ENCODE measurements at regions not wholly inside any gene's neighbourhood (a gene's known extent, or its start where the extent isn't known, plus 50 kb on each side); places are given as distances from the start of the nearest gene placed in this dataset.

DNA sequence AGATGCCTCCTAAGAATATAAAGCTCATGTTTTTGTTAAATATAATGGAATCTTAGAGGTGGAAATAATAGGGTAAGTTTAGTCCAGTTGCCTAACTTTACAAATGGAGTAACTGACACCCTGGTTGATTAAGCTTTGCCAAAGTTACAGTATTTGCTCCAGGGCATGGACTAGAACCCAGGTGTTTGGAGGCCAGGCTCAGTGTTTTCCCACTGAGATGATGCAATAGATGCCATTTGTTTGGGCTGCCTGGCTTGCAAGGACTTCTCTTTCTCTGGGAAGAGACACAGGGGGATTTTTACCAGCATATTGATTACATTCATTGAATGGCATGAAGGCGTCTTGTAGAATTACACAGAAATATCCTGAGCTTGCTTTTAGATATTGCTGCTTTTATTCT, 397.8 kb downstream of the SLC4A3 start:
- no peaks in the 10 kb centered on the region for H3K36me3 ChIP-seq (ENCODE audit: insufficient read depth, low read length)
- H3K9ac ChIP-seq (ENCODE audit: low read depth, low read length): no peak overlapping the region
- H3K4me1 ChIP-seq (ENCODE audit: insufficient read depth, low read length): no peaks in the 10 kb centered on the region
- no peaks in the 10 kb centered on the region for H3K9me3 ChIP-seq (ENCODE audit: control insufficient read depth, insufficient read depth, low read length)

- Histone ChIP-seq H3K9me3 (ENCODE audit: control insufficient read depth, insufficient read depth, low read length) (no peaks in the 10 kb centered on the region), H3K4me1 (ENCODE audit: insufficient read depth, low read length) (no peaks in the 10 kb centered on the region), H3K36me3 (ENCODE audit: insufficient read depth, low read length) (no peaks in the 10 kb centered on the region), H3K9ac (ENCODE audit: low read depth, low read length) (no peak overlapping the region)
Observed at GRCh38 chr2:220029013-220029412, 401.6 kb downstream of the SLC4A3 start.

- Histone ChIP-seq H3K4me1 (ENCODE audit: insufficient read depth, low read length) (no peaks in the 10 kb centered on the region), H3K9me3 (ENCODE audit: control insufficient read depth, insufficient read depth, low read length) (no peaks in the 10 kb centered on the region), H3K36me3 (ENCODE audit: insufficient read depth, low read length) (no peaks in the 10 kb centered on the region), H3K9ac (ENCODE audit: low read depth, low read length) (no peak overlapping the region)
Observed at GRCh38 chr2:220033546-220033945, 406.1 kb downstream of the SLC4A3 start.

DNA sequence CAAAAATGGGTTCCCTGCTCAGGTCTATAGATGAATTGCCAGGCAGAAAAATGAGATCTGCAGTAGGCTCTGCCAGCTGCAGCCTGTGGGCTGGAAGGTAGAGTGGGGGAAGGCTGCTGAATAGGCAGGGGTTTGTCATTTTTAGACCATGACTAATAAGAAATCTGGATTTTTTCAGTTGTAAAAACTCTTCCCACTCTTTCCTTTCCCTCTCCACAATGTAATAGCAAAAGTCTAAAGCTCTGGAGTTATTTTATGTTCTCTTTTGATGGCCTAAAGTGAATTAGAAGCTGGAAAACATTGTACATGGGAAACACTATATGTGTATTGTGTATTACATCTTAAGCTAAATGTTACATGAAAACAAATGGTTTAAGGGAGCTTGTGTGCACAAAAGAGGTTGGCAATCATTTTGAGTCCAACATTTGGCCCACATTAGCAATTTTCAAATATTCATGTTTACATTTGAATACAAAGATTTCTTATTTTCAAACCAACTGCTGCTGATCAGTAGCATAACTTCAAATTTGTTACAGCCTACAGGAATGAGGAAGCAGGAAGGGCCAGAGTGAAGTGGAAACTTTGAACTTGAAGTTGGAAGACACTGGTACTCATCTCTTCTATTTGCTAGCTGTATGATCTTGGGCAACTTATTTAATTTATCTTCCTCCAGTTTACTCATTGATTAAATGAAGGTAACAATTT, 407.1 kb downstream of the SLC4A3 start:
- Histone ChIP-seq H3K36me3 (ENCODE audit: insufficient read depth, low read length) (no peaks in the 10 kb centered on the region), H3K9me3 (ENCODE audit: control insufficient read depth, insufficient read depth, low read length) (no peaks in the 10 kb centered on the region), H3K9ac (ENCODE audit: low read depth, low read length) (no peak overlapping the region), H3K4me1 (ENCODE audit: insufficient read depth, low read length) (no peaks in the 10 kb centered on the region)

GRCh38 chr2:220036431-220036830, 409.0 kb downstream of the SLC4A3 start:
- Histone ChIP-seq H3K36me3 (ENCODE audit: insufficient read depth, low read length) (no peaks in the 10 kb centered on the region), H3K9ac (ENCODE audit: low read depth, low read length) (no peak overlapping the region), H3K4me1 (ENCODE audit: insufficient read depth, low read length) (peaks cover 2% of the 10 kb centered on the region; the same call in 1 of the 2 replicates), H3K9me3 (ENCODE audit: control insufficient read depth, insufficient read depth, low read length) (no peaks in the 10 kb centered on the region)

GRCh38 chr2:220040346-220040745, 412.9 kb downstream of the SLC4A3 start:
- peaks cover 30% of the 10 kb centered on the region for H3K4me1 ChIP-seq (ENCODE audit: insufficient read depth, low read length)
- H3K36me3 ChIP-seq (ENCODE audit: insufficient read depth, low read length): no peaks in the 10 kb centered on the region
- H3K9me3 ChIP-seq (ENCODE audit: control insufficient read depth, insufficient read depth, low read length): no peaks in the 10 kb centered on the region
- H3K9ac ChIP-seq (ENCODE audit: low read depth, low read length): no peak overlapping the region

DNA sequence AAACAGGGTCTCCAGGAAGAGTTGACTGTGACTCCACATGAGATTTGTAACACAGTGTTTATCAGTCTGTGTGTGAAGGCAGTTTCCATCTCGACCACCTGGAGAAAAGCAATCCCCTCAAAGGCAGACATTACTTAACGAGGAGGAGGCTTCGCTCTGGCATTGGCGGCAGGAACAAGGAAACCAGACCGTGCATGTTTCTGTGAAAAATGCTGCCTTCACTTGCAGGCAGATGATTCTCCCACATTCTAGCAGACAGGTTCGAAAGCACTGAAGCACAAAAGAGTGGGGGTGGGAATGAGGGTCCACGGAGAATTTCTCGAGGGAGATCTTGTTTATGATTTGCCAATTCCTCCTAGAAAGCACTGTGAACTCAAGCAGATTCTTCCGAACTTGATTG, 414.0 kb downstream of the SLC4A3 start:
- H3K36me3 ChIP-seq (ENCODE audit: insufficient read depth, low read length): no peaks in the 10 kb centered on the region
- peaks cover 30% of the 10 kb centered on the region for H3K4me1 ChIP-seq (ENCODE audit: insufficient read depth, low read length)
- H3K9ac ChIP-seq (ENCODE audit: low read depth, low read length): no peak overlapping the region
- H3K9me3 ChIP-seq (ENCODE audit: control insufficient read depth, insufficient read depth, low read length): no peaks in the 10 kb centered on the region

DNA sequence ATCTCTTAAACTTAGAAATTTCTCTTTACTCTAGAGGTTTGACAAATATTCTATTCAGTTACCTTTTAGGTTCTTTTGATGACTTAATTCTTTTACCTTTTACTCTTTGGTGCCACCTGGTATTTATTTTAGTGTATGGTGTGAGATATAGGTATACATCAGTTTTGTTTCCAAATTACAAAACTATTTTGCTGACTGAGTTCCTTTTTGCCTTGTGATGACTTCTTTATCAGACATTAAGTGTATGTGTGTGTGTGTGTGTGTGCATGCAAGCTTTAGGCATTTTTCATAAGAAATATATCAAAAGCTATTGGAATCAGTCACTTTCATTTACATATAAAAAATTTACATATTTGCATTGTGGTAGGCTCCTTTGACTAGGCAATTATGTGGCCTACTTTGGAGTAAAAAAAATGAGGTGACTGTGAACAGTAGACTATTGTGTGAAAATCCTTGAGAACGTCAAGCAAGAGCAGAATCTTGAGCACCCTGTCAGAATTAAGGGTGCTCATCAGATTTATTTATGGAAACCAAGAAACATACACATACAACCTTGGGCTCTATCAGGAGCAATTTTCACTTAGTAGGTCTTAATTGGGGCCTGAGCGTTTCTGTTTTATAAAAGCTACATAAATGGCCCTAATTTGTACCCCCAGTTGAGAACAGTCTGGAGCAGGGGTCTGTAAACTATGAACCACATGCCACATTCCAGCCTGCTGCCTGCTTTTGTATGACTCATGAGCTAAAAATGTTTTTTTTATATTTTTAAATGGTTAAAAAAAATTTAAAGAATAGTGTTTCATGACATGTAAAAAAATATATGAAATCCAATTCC, 415.9 kb downstream of the SLC4A3 start:
- peaks cover 30% of the 10 kb centered on the region for H3K4me1 ChIP-seq (ENCODE audit: insufficient read depth, low read length)
- H3K9ac ChIP-seq (ENCODE audit: low read depth, low read length): no peak overlapping the region
- H3K36me3 ChIP-seq (ENCODE audit: insufficient read depth, low read length): no peaks in the 10 kb centered on the region
- H3K9me3 ChIP-seq (ENCODE audit: control insufficient read depth, insufficient read depth, low read length): no peaks in the 10 kb centered on the region

GRCh38 chr2:220043990-220044335, 416.5 kb downstream of the SLC4A3 start:
- Histone ChIP-seq H3K9me3 (ENCODE audit: control insufficient read depth, insufficient read depth, low read length) (no peaks in the 10 kb centered on the region), H3K36me3 (ENCODE audit: insufficient read depth, low read length) (no peaks in the 10 kb centered on the region), H3K9ac (ENCODE audit: low read depth, low read length) (no peak overlapping the region), H3K4me1 (ENCODE audit: insufficient read depth, low read length) (peaks cover 30% of the 10 kb centered on the region)

DNA sequence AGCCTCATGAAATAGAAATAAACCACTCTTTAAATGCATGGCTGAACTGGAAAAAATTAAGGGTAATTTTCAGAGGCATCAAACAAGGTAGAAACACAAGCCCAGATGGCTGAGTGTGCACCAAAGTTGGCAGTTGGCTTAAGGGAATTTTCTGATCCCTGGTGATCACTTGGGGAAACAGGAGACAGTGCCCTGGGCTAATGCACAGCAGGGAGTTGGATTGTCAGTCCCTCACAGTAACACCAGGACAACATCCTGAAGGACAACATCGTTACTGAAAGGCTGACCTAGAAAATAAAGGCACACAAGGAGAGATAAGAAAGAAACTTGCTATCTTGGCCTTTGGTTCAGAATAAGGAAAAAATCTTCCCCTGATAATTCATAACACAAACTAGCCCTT, 417.0 kb downstream of the SLC4A3 start:
- H3K4me1 ChIP-seq (ENCODE audit: insufficient read depth, low read length): peaks cover 30% of the 10 kb centered on the region
- no peak overlapping the region for H3K9ac ChIP-seq (ENCODE audit: low read depth, low read length)
- H3K9me3 ChIP-seq (ENCODE audit: control insufficient read depth, insufficient read depth, low read length): no peaks in the 10 kb centered on the region
- no peaks in the 10 kb centered on the region for H3K36me3 ChIP-seq (ENCODE audit: insufficient read depth, low read length)

GRCh38 chr2:220046507-220046906, 419.1 kb downstream of the SLC4A3 start:
- peaks cover 27% of the 10 kb centered on the region for H3K4me1 ChIP-seq (ENCODE audit: insufficient read depth, low read length)

GRCh38 chr2:220051716-220052115, 424.3 kb downstream of the SLC4A3 start:
- Histone ChIP-seq H3K9ac (ENCODE audit: low read depth, low read length) (no peak overlapping the region), H3K4me1 (ENCODE audit: insufficient read depth, low read length) (no peaks in the 10 kb centered on the region), H3K9me3 (ENCODE audit: control insufficient read depth, insufficient read depth, low read length) (no peaks in the 10 kb centered on the region), H3K36me3 (ENCODE audit: insufficient read depth, low read length) (no peaks in the 10 kb centered on the region)

More at GRCh38 chr2:220046507-220046906, 419.1 kb downstream of the SLC4A3 start:
- no peaks in the 10 kb centered on the region for H3K9me3 ChIP-seq (ENCODE audit: control insufficient read depth, insufficient read depth, low read length)
- H3K36me3 ChIP-seq (ENCODE audit: insufficient read depth, low read length): no peaks in the 10 kb centered on the region
- no peak overlapping the region for H3K9ac ChIP-seq (ENCODE audit: low read depth, low read length)

- Histone ChIP-seq H3K9me3 (ENCODE audit: control insufficient read depth, insufficient read depth, low read length) (no peaks in the 10 kb centered on the region), H3K9ac (ENCODE audit: low read depth, low read length) (no peak overlapping the region)
Observed at GRCh38 chr2:220053919-220054318, 426.5 kb downstream of the SLC4A3 start.

GRCh38 chr2:220057391-220057790, 430.0 kb downstream of the SLC4A3 start:
- Histone ChIP-seq H3K36me3 (ENCODE audit: insufficient read depth, low read length) (no peaks in the 10 kb centered on the region), H3K9ac (ENCODE audit: low read depth, low read length) (no peak overlapping the region), H3K4me1 (ENCODE audit: insufficient read depth, low read length) (no peaks in the 10 kb centered on the region), H3K9me3 (ENCODE audit: control insufficient read depth, insufficient read depth, low read length) (no peaks in the 10 kb centered on the region)

More at GRCh38 chr2:220053919-220054318, 426.5 kb downstream of the SLC4A3 start:
- no peaks in the 10 kb centered on the region for H3K36me3 ChIP-seq (ENCODE audit: insufficient read depth, low read length)
- H3K4me1 ChIP-seq (ENCODE audit: insufficient read depth, low read length): no peaks in the 10 kb centered on the region

DNA sequence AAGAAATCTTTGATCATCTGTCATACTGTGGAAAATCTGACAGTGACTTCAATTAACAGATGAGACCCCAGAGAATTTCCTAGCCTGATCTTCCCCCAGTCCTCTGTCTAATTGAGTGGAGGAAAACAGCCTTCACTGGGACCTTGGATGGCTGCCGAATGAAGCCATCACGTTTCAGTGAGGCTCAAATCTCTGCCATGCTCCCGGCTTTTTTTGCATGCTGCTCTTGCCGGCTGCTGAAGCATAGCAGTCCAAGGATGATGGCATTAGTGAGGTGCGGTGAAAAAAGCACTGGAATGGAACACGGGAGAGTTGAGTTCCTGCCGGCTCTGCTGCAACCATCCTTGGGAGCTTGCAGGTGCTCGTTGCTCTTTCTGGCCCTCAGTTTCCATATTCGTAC, 430.5 kb downstream of the SLC4A3 start:
- Histone ChIP-seq H3K9ac (ENCODE audit: low read depth, low read length) (no peak overlapping the region), H3K4me1 (ENCODE audit: insufficient read depth, low read length) (no peaks in the 10 kb centered on the region), H3K9me3 (ENCODE audit: control insufficient read depth, insufficient read depth, low read length) (no peaks in the 10 kb centered on the region), H3K36me3 (ENCODE audit: insufficient read depth, low read length) (no peaks in the 10 kb centered on the region)

All from ES-I3 (cell line).